Naive B cell (primary cell): ENCODE measurements at regions not wholly inside any gene's neighbourhood (a gene's known extent, or its start where the extent isn't known, plus 50 kb on each side); places are given as distances from the start of the nearest gene placed in this dataset.

Experiments
- ATAC-seq, 2 donors: fragments of 150-1000 bp; cut with Tn5 transposase; 2 replicates each; pipeline ENCODE4 v1.10.0; 2021; ENCODE audit warnings: low read depth in 2 of 2, mild to moderate bottlenecking in 2 of 2, moderate library complexity in 2 of 2
- DNase-seq: peaks from one replicate; pipeline ENCODE4 v3.0.0; 2022
- H3K27ac Mint-ChIP-seq, 6 donors: one replicate each; pipeline ENCODE4 v1.8.0; 2020 to 2022; ENCODE audit warnings: mild to moderate bottlenecking in 6 of 6, mixed read lengths in 6 of 6, moderate library complexity in 5 of 6, inconsistent platforms in 2 of 6
- H3K27me3 Mint-ChIP-seq, 3 donors: one replicate each; pipeline ENCODE4 v1.8.0; 2021 to 2022; ENCODE audit warnings: mixed read lengths in 3 of 3, mild to moderate bottlenecking in 1 of 3
- H3K36me3 Mint-ChIP-seq, 2 donors: one replicate each; pipeline ENCODE4 v1.8.0; 2020 to 2022; ENCODE audit warnings: mixed read lengths in 2 of 2, inconsistent platforms in 1 of 2, mild to moderate bottlenecking in 1 of 2
- H3K4me1 Mint-ChIP-seq, 3 donors: one replicate each; pipeline ENCODE4 v1.8.0; 2020 to 2022; ENCODE audit warnings: mixed read lengths in 3 of 3, inconsistent platforms in 1 of 3, mild to moderate bottlenecking in 1 of 3, moderate library complexity in 1 of 3
- H3K4me3 Mint-ChIP-seq, 8 donors: one replicate each; pipeline ENCODE4 v1.8.0; 2020 to 2022; ENCODE audit warnings: mild to moderate bottlenecking in 8 of 8, mixed read lengths in 8 of 8, moderate library complexity in 8 of 8, inconsistent platforms in 2 of 8
- H3K9me3 Mint-ChIP-seq, 7 donors: one replicate each; pipeline ENCODE4 v1.8.0; 2020 to 2022; ENCODE audit warnings: mixed read lengths in 7 of 7, mild to moderate bottlenecking in 5 of 7, inconsistent platforms in 2 of 7, moderate library complexity in 1 of 7

- peaks cover 0 to 5% (median 1%) of the 10 kb centered on the region in 7 donors for H3K9me3 Mint-ChIP-seq
- H3K27me3 Mint-ChIP-seq, result no peaks in the 10 kb centered on the region
- H3K27ac Mint-ChIP-seq, result no peak overlapping the region
- H3K4me3 Mint-ChIP-seq, result no peak overlapping the region
- H3K36me3 Mint-ChIP-seq, result no peaks in the 10 kb centered on the region
- DNase-seq (no peak), ATAC-seq (no peak)
- no peaks in the 10 kb centered on the region for H3K4me1 Mint-ChIP-seq
These were observed 336.5 kb downstream of the MZT1 start for GRCh38 chr13:72390909-72391308.

DNA sequence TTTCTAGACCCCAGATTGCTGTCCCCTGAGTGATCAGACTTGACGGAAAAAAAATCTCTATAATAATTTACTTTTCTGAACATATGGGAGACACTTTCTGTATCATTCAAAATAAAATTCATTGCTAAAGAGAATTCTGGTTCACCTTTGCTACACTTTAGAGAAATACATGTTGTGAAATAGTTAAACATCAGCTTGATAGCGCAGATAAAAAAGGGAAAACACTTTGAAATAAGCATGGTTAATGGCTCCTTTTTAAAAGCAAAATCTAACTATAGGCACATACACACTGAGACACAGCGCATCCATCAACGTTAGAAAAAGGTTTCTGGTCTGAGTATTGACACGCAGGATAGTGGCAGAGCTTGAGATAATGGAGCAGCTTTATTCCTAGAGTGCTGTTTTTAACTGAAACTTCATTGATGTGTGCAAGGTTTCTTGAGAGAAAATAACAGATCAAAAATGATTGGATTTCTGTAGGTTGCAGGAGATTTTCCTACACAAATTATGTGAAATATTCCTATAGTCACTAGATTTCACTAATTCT lies 341.2 kb downstream of the MZT1 start:
- H3K27ac Mint-ChIP-seq, result no peak overlapping the region
- H3K4me1 Mint-ChIP-seq, result no peaks in the 10 kb centered on the region
- DNase-seq (no peak), ATAC-seq (no peak)
- H3K27me3 Mint-ChIP-seq, result no peaks in the 10 kb centered on the region
- peaks cover 0 to 9% (median 0%) of the 10 kb centered on the region in 7 donors for H3K9me3 Mint-ChIP-seq
- no peak overlapping the region for H3K4me3 Mint-ChIP-seq
- no peaks in the 10 kb centered on the region for H3K36me3 Mint-ChIP-seq

DNA sequence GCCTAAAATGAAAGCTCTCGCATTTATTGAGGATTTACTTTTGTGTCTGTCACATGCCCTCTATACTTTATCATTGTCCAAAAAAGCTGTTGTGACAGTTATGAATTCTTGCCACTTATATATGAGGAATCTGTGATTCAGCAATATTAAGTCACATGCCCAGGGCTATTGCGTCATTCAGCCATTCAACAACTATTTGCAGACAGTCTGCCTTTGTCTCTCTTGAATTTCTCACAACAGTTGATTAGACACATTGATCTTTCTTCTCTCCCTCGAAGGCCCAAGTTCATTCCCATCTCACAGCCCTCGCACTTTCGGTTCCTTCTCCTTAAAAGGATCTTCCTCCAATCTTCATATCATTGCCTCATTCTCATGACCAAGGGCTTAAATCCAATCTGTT lies 342.6 kb downstream of the MZT1 start:
- no peak overlapping the region for H3K27ac Mint-ChIP-seq
- H3K27me3 Mint-ChIP-seq, result no peaks in the 10 kb centered on the region
- no peak for ATAC-seq
- no peaks in the 10 kb centered on the region for H3K4me1 Mint-ChIP-seq
- H3K36me3 Mint-ChIP-seq, result no peaks in the 10 kb centered on the region
- H3K4me3 Mint-ChIP-seq, result no peak overlapping the region
- DNase-seq, result no peak
- H3K9me3 Mint-ChIP-seq, result peaks cover 0 to 9% (median 0%) of the 10 kb centered on the region in 7 donors

- ATAC-seq (no peak), DNase-seq (no peak)
- H3K27me3 Mint-ChIP-seq, result no peaks in the 10 kb centered on the region
- no peaks in the 10 kb centered on the region for H3K4me1 Mint-ChIP-seq
- no peak overlapping the region for H3K27ac Mint-ChIP-seq
- H3K4me3 Mint-ChIP-seq, result no peak overlapping the region
- H3K36me3 Mint-ChIP-seq, result no peaks in the 10 kb centered on the region
- peaks cover 0 to 9% (median 0%) of the 10 kb centered on the region in 7 donors for H3K9me3 Mint-ChIP-seq
These were observed 343.1 kb downstream of the MZT1 start for GRCh38 chr13:72384186-72384823.

DNA sequence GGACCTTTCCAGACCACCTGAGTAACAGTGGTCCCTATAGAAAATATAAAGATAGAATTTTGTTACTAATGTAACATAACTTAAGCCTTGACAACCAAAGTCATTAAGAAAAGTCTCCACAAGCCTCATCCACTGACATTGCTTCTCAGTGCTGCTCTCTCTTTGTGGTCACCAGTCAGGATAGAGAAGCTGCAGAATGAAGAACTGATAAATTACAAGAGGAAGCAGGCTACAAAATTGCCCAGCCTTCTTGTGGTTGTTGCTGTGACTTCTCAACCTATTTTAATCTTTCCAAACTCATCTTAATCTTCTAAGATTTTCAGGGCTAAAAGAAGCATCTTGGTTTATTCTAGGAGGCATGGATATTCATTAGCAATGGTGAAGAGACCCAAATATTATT lies 343.8 kb downstream of the MZT1 start:
- Mint-ChIP-seq H3K4me3 (no peak overlapping the region), H3K4me1 (no peaks in the 10 kb centered on the region), H3K27me3 (no peaks in the 10 kb centered on the region), H3K36me3 (no peaks in the 10 kb centered on the region), H3K27ac (no peak overlapping the region), H3K9me3 (peaks cover 0 to 9% (median 0%) of the 10 kb centered on the region in 7 donors)
- DNase-seq, result no peak
- ATAC-seq, result no peak

- H3K27me3 Mint-ChIP-seq, result no peaks in the 10 kb centered on the region
- DNase-seq (no peak), ATAC-seq (no peak)
- H3K36me3 Mint-ChIP-seq, result no peaks in the 10 kb centered on the region
- peaks cover 0 to 15% (median 4%) of the 10 kb centered on the region in 7 donors for H3K9me3 Mint-ChIP-seq
- H3K4me3 Mint-ChIP-seq, result no peak overlapping the region
- H3K27ac Mint-ChIP-seq, result no peak overlapping the region
- no peaks in the 10 kb centered on the region for H3K4me1 Mint-ChIP-seq
These were observed 347.8 kb downstream of the MZT1 start for GRCh38 chr13:72379581-72379980.

DNA sequence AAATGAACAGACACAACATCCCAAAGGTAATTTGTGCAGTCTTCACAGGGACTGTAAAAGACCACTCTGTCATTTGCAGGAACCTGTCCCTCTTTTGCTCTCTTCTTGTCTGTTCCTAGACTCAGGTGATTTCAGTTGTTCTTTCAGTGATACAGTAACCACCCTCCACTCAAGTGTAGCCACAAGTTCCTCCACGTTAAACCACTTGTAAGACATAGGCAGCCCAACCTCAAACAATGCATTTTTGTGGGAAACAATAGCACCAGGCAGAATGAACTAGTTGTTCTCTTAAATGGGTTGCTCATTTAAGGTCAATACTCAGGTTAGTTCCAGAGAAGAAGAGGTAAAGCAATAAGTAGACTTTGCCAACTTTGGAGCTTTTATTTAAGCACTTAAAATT lies 359.4 kb downstream of the MZT1 start:
- H3K27me3 Mint-ChIP-seq, result no peaks in the 10 kb centered on the region
- H3K27ac Mint-ChIP-seq, result no peak overlapping the region
- H3K4me1 Mint-ChIP-seq, result no peaks in the 10 kb centered on the region
- H3K36me3 Mint-ChIP-seq, result no peaks in the 10 kb centered on the region
- peaks cover 0 to 12% (median 4%) of the 10 kb centered on the region in 7 donors for H3K9me3 Mint-ChIP-seq
- DNase-seq (no peak), ATAC-seq (no peak)
- no peak overlapping the region for H3K4me3 Mint-ChIP-seq

DNA sequence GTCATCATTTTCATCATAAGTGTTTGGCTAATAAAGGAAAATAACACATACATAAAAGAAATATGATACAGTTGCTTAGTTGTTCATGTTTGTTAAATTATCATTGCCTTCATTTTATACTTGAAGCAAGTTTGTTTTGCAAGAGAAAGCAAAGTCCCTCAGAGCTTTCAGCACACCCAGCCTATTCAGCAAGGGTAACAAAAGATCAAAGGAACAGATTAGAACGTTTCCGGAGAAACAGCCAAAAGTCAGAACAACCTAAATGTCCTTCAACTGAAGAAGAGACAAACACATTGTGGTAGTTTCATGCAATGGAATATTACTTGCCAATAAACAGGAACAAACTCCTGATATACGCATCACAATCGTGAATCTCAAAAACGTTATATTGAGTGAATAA lies 380.7 kb downstream of the MZT1 start:
- ATAC-seq, result no peak
- H3K36me3 Mint-ChIP-seq, result no peaks in the 10 kb centered on the region
- H3K27me3 Mint-ChIP-seq, result no peaks in the 10 kb centered on the region
- H3K9me3 Mint-ChIP-seq, result peaks cover 3 to 16% (median 5%) of the 10 kb centered on the region in 7 donors
- no peaks in the 10 kb centered on the region for H3K4me1 Mint-ChIP-seq
- H3K27ac Mint-ChIP-seq, result no peak overlapping the region
- no peak for DNase-seq
- no peak overlapping the region for H3K4me3 Mint-ChIP-seq

GRCh38 chr13:72342364-72342763 lies 385.1 kb downstream of the MZT1 start:
- no peaks in the 10 kb centered on the region for H3K36me3 Mint-ChIP-seq
- H3K9me3 Mint-ChIP-seq, result peaks cover 3 to 17% (median 13%) of the 10 kb centered on the region in 7 donors
- H3K4me3 Mint-ChIP-seq, result no peak overlapping the region
- no peak overlapping the region for H3K27ac Mint-ChIP-seq
- no peaks in the 10 kb centered on the region for H3K27me3 Mint-ChIP-seq
- no peak for ATAC-seq
- DNase-seq, result no peak
- H3K4me1 Mint-ChIP-seq, result no peaks in the 10 kb centered on the region

DNA sequence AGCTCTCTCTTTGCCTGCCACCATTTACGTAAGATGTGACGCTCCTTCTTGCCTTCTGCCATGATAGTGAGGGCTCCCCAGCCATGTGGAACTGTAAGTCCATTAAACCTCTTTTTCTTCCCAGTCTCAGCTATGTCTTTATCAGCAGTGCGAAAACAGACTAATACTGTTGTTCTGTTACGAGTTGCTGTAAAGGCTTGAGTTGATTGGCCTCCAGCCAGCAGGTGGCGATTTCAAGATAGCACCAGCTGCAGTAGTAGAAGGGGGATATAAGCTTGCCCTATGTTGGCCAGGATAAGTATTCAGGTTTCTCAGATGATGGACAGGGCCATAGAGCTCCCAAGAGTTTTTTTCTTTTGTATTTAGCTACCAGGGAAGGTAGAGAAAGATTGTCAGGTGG lies 385.5 kb downstream of the MZT1 start:
- Mint-ChIP-seq H3K4me1 (no peaks in the 10 kb centered on the region), H3K4me3 (no peak overlapping the region), H3K27ac (no peak overlapping the region), H3K36me3 (no peaks in the 10 kb centered on the region), H3K27me3 (no peaks in the 10 kb centered on the region), H3K9me3 (peaks cover 3 to 17% (median 13%) of the 10 kb centered on the region in 7 donors)
- ATAC-seq, result no peak
- DNase-seq, result no peak

- Mint-ChIP-seq H3K9me3 (peaks cover 0 to 5% (median 0%) of the 10 kb centered on the region in 7 donors), H3K36me3 (no peaks in the 10 kb centered on the region)
- no peak for ATAC-seq
These were observed 409.9 kb downstream of the MZT1 start for GRCh38 chr13:72317346-72318109.

GRCh38 chr13:72316716-72317115 lies 410.7 kb downstream of the MZT1 start:
- H3K27ac Mint-ChIP-seq, result no peak overlapping the region
- H3K27me3 Mint-ChIP-seq, result no peaks in the 10 kb centered on the region
- no peak overlapping the region for H3K4me3 Mint-ChIP-seq
- DNase-seq (no peak), ATAC-seq (no peak)
- no peaks in the 10 kb centered on the region for H3K36me3 Mint-ChIP-seq
- H3K4me1 Mint-ChIP-seq, result no peaks in the 10 kb centered on the region
- H3K9me3 Mint-ChIP-seq, result peaks cover 0 to 4% (median 2%) of the 10 kb centered on the region in 7 donors

More at GRCh38 chr13:72317346-72318109, 409.9 kb downstream of the MZT1 start:
- no peak for DNase-seq
- Mint-ChIP-seq H3K4me1 (no peaks in the 10 kb centered on the region), H3K27ac (no peak overlapping the region), H3K4me3 (no peak overlapping the region), H3K27me3 (no peaks in the 10 kb centered on the region)

GRCh38 chr13:72315312-72315711 lies 412.1 kb downstream of the MZT1 start:
- H3K4me3 Mint-ChIP-seq, result no peak overlapping the region
- peaks cover 0 to 3% (median 0%) of the 10 kb centered on the region in 7 donors for H3K9me3 Mint-ChIP-seq
- H3K36me3 Mint-ChIP-seq, result no peaks in the 10 kb centered on the region
- DNase-seq (no peak), ATAC-seq (no peak)
- H3K4me1 Mint-ChIP-seq, result no peaks in the 10 kb centered on the region
- no peak overlapping the region for H3K27ac Mint-ChIP-seq
- no peaks in the 10 kb centered on the region for H3K27me3 Mint-ChIP-seq

DNA sequence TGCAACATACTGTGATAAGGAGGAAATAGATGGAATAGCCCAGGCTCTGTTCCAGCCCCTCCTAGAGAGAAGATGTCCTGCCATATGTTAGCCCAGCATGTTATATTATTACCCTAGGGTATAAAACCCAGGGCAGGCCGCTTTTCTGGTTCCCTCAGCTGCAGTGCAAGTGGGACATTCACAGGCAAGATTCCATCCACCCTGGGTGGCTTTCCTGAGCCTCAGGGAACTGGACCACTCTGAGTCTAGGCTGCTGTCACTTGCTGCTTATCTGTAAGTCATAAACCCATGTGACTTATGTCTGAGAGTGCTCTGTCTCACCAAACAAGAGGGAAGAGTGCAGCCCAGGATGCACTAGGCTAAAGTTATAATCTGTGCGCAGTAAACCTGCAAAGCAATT lies 413.2 kb downstream of the MZT1 start:
- DNase-seq (no peak), ATAC-seq (no peak)
- Mint-ChIP-seq H3K36me3 (no peaks in the 10 kb centered on the region), H3K27ac (no peak overlapping the region), H3K9me3 (peaks cover 0 to 3% (median 0%) of the 10 kb centered on the region in 7 donors), H3K27me3 (no peaks in the 10 kb centered on the region), H3K4me3 (no peak overlapping the region), H3K4me1 (no peaks in the 10 kb centered on the region)
